ENCODE measurements at regions not wholly inside any gene's neighbourhood (a gene's known extent, or its start where the extent isn't known, plus 50 kb on each side); places are given as distances from the start of the nearest gene placed in this dataset.

GRCh38 chr3:192992361-192992760 lies 74.7 kb upstream of the MB21D2 start (continued):
- TF ChIP-seq, protein P1, sequence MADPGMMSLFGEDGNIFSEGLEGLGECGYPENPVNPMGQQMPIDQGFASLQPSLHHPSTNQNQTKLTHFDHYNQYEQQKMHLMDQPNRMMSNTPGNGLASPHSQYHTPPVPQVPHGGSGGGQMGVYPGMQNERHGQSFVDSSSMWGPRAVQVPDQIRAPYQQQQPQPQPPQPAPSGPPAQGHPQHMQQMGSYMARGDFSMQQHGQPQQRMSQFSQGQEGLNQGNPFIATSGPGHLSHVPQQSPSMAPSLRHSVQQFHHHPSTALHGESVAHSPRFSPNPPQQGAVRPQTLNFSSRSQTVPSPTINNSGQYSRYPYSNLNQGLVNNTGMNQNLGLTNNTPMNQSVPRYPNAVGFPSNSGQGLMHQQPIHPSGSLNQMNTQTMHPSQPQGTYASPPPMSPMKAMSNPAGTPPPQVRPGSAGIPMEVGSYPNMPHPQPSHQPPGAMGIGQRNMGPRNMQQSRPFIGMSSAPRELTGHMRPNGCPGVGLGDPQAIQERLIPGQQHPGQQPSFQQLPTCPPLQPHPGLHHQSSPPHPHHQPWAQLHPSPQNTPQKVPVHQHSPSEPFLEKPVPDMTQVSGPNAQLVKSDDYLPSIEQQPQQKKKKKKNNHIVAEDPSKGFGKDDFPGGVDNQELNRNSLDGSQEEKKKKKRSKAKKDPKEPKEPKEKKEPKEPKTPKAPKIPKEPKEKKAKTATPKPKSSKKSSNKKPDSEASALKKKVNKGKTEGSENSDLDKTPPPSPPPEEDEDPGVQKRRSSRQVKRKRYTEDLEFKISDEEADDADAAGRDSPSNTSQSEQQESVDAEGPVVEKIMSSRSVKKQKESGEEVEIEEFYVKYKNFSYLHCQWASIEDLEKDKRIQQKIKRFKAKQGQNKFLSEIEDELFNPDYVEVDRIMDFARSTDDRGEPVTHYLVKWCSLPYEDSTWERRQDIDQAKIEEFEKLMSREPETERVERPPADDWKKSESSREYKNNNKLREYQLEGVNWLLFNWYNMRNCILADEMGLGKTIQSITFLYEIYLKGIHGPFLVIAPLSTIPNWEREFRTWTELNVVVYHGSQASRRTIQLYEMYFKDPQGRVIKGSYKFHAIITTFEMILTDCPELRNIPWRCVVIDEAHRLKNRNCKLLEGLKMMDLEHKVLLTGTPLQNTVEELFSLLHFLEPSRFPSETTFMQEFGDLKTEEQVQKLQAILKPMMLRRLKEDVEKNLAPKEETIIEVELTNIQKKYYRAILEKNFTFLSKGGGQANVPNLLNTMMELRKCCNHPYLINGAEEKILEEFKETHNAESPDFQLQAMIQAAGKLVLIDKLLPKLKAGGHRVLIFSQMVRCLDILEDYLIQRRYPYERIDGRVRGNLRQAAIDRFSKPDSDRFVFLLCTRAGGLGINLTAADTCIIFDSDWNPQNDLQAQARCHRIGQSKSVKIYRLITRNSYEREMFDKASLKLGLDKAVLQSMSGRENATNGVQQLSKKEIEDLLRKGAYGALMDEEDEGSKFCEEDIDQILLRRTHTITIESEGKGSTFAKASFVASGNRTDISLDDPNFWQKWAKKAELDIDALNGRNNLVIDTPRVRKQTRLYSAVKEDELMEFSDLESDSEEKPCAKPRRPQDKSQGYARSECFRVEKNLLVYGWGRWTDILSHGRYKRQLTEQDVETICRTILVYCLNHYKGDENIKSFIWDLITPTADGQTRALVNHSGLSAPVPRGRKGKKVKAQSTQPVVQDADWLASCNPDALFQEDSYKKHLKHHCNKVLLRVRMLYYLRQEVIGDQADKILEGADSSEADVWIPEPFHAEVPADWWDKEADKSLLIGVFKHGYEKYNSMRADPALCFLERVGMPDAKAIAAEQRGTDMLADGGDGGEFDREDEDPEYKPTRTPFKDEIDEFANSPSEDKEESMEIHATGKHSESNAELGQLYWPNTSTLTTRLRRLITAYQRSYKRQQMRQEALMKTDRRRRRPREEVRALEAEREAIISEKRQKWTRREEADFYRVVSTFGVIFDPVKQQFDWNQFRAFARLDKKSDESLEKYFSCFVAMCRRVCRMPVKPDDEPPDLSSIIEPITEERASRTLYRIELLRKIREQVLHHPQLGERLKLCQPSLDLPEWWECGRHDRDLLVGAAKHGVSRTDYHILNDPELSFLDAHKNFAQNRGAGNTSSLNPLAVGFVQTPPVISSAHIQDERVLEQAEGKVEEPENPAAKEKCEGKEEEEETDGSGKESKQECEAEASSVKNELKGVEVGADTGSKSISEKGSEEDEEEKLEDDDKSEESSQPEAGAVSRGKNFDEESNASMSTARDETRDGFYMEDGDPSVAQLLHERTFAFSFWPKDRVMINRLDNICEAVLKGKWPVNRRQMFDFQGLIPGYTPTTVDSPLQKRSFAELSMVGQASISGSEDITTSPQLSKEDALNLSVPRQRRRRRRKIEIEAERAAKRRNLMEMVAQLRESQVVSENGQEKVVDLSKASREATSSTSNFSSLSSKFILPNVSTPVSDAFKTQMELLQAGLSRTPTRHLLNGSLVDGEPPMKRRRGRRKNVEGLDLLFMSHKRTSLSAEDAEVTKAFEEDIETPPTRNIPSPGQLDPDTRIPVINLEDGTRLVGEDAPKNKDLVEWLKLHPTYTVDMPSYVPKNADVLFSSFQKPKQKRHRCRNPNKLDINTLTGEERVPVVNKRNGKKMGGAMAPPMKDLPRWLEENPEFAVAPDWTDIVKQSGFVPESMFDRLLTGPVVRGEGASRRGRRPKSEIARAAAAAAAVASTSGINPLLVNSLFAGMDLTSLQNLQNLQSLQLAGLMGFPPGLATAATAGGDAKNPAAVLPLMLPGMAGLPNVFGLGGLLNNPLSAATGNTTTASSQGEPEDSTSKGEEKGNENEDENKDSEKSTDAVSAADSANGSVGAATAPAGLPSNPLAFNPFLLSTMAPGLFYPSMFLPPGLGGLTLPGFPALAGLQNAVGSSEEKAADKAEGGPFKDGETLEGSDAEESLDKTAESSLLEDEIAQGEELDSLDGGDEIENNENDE (IDR thresholded peaks at IDR 0.05; ENCODE audit: insufficient replicate concordance, low read length) = no peak
- no peak for TF ChIP-seq CREB1 (IDR thresholded peaks at IDR 0.05)
- 0 out of 2 replicates have a peak, but pooled peaks have one; percentile 16 for TF ChIP-seq TAF1 (IDR thresholded peaks at IDR 0.05; ENCODE audit: low read depth, low read length)
- peak; percentile 65; the same call in 1 of the 2 replicates for TF ChIP-seq SRF (IDR thresholded peaks at IDR 0.05; ENCODE audit: low read depth, low read length)
